ENCODE measurements at regions not wholly inside any gene's neighbourhood (a gene's known extent, or its start where the extent isn't known, plus 50 kb on each side); places are given as distances from the start of the nearest gene placed in this dataset.
A peak's percentile ranks its signal among the peaks of the same experiment; 100 is the strongest.

DNA sequence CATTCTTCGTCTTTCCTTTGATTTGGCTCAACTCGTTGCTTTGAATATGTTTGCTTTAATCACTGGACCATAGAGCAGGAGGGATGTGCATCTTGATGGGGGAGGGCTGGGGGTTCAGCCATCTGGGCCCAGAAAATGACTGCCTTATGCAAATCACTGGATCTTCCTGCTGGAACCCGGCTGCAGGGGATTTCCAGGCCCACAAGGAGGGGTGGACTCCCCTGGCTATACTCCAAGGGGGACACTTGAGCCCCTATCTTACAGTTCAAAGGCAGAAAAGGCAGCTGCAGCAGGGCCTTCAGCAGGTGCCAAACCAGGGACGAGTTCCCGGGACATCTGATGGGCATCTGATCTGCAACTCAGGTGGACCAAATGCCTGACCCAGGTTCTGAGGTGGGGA is 122.5 kb downstream of the DICER1 start:
- DNase-seq, result no peak

DNA sequence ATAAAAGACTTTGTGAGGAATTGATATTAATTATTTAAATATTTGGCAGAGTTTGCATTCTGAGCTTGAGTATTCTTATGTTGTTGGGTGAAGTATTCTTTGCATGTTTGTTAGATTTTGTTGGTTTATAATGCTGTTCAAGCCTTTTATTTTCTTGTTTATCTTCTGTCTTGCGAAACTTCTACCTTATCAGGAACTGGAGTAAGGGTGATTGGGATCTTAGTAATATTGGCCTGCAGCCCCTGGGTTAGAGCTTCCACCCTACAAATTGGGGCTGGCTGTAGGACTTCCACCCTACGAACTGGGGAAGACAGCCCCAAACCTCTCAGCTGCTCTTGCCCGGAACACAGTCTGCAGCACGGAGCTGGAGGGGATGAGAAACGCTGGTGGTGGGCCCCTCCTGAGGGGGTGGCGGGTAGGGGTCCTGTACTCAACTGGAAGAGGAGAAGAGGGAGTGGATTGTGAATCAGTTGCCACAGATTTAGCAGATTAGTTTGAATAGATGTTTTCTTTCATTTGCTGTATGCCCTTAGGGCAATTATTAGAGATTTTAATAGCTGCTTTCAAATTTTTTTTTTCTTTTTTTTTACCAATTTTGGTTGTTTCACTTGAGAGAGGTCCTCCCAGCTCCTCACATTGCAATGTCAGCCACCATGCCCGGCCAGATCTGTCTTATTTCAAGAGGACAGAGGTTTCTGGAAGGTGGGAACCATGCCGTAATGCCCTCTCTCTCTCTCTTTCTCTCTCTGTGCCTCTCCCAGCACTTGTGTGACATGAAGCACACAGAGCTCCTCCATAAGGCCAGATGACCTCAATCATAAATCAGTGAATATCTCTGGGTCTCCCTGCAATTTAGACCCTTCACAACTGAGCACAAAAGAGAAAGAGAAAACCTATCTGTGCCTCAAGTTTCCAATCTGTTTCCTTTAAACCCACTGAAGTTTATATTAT is 123.4 kb downstream of the DICER1 start:
- no peak for DNase-seq

DNA sequence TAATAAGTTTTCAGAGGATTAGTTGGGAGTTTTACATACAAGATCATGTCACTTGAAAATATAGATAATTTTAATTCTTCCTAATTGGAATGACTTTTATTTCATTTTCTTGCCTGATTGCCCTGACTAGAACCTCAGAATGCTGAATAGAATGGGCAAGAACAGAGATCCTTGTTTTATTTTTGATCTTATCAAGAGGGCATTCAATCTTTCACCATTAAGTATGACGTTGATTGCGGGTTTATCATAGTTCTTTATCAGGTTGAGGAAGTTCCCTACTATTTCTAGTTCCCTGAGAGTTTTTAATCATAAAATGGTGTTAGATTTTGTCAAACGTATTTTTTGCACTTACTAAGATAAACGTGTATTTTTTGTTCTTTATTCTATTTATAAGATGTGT is 124.3 kb downstream of the DICER1 start:
- DNase-seq, result no peak

DNA sequence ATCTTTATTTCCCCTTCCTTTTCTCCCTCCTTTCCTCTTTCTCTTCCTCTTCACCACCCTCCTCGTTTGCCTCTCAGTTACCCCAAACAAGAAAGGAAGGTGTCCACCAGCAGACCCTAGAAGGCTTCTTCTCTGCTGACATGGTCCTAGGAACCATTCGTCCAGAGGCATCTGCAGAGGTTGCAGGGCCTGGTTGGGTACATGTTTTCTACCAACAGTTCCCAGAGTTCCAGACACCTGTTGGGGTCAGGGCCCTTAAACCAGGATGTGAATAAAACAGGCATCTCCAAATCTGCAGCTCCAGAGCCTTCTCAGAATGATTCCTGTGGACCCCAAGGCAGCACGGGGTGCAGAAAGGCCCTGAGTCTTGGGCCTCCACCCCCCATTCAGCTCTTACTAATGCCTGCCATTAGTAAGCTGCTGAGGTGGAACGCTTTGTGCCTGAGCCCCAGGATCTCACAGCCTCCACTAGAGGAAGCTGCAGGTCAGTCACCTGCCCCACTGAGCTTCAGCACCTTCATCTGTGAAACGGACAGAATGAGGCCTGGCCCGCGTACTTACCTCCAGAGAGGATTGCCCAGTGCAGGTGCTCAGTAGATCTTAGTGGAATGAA is 130.4 kb downstream of the DICER1 start:
- no peak for DNase-seq

DNA sequence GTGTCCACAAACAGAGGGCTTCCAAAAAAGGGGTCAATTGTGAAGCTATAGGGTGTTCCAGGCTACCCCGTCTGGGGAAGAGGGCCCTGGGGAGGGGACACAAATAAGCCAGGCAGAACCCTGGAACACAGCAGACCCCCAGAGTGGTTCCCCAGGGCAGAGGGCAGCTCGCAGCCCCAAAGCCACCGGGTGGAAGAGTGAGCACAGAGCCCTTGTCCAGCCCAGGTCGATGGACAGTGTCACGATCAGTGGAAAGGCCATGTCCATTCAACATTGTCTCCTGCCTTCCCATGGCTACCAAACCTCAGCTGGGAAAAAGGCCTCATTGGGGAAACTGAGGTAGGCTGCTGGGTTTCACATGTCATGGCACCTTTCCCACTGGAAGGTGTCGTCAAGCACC is 131.4 kb downstream of the DICER1 start:
- DNase-seq, result no peak

DNA sequence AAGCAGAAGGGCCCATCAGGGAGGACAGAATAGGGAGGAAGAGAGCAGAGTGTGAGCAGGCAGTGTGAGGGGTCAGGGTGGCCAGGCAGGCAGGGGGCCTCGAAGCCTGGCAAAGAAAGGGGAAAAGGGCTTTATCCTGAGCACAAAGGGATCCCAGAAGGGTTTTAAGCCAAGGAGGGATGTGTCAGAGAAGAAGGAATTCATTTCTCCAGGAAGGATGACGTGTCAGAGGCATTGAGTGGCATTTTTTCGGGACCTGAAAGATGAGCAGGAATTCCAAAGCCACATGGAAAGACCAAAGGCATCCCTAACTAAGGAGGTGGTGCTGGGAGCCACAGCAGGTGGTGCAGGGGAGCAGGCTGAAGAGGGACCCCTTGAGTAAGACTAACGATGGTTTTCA is 132.1 kb downstream of the DICER1 start:
- DNase-seq, result no peak

DNA sequence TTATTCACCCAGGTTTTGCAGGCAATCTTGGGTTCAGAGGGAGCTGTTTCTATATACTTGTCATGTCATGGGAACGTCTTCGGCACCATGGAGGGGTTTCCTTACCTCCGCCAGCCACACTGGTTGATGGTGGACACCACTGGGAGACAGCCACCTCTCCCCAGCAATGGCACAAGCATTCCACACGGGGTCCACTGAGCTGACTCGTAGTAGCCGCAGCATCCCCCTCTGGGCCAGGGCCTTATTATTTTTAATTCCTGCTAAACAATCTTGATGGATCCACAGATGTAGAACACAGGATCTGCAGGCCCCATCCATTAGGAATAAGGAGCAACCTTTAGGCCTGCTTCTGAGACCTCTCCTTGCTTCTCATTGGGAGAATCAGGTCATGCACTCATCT is 132.9 kb downstream of the DICER1 start:
- DNase-seq, result no peak

DNA sequence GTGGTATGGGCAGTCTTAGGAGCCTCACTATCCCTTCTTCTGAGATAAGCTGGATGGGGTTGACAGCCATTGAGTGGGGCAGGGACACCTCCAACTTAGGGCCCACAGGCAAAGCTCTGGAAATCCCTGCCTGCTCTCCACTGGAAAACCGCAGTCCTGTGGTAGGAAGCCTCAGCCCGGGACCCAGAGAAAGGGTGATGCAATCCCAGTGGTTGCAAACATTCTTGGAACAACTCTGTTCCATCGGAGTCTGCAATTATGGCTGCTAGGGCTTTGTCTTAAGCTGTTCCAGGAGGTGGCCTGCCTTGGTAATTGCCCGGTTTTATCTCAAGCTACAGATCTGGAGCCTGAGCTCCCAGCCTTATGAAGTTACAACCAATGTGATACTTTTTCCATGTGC is 133.4 kb downstream of the DICER1 start:
- DNase-seq, result no peak

DNA sequence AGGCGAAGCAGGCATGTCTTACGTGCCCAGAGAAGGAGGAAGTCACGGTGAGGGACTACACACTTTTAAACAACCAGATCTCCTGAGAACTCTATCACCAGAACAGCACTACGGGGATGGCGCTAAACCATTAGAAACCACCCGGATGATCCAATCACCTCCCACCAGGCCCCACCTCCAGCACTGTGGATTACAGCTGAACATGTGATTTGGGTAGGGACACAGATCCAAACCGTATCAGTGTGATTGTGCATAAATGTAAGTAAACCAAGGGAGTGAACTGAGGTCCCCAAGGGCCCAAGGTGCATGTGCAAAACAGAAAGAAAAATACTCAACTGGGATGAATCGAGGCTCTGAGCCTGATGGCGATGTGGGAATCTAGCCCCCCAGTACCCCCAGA is 134.2 kb downstream of the DICER1 start:
- DNase-seq, result no peak

DNA sequence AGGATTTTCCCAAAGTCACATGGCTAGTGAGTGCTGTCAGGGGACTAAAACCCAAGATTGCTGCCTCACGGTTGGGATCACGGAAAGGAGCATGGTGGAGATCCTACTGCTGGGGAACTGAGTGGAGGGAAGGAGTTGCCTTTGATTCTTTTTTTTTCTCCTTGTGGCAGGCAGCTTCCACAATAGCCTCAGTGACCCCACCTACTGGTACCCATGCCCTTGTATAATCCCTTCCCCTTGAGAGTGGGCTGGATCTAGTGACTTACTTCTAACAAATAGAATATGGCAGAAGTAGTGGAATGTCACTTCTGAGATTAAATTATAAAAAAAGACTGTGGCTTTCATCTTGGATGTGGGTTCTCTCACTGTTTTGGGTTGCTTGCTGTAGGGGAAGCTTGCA is 135.7 kb downstream of the DICER1 start:
- DNase-seq, result no peak

DNA sequence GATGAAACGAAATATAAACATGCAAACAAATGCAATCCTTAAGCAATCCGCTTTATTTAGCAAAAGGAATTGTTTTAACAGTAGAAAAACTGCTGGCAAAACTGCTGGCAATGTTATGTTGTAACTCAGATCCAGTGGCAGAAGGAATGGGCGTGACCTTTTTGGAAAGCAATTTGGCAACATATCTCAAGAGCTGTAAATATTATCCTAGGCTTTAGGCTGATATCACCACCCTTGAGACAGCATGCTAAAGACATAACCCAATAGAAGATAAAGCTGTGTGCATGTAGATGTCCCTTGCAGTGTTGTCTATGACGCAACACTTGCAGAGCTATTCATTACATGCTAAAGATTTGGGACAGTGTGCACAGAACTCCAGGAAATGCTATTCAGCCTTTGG is 138.5 kb downstream of the DICER1 start:
- no peak for DNase-seq

DNA sequence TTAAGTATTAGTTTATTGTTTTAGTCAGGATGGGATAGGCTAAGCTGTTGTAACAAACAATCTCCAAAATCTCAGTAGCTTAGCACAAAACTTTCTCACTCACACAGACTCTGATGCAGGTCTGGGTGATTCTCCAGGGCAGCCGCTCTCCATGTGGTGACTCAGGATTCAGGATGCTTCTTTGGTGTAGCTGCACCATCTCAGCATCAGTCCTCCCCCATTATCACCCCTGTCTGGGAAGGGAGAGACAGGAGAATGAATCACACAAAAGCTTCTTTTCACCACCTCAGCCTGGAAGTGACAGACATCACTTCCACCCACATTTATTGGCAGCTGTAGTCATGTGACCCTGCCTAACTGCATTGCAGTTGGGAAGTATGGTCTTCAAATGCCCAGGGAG is 142.3 kb downstream of the DICER1 start:
- DNase-seq, result no peak

DNA sequence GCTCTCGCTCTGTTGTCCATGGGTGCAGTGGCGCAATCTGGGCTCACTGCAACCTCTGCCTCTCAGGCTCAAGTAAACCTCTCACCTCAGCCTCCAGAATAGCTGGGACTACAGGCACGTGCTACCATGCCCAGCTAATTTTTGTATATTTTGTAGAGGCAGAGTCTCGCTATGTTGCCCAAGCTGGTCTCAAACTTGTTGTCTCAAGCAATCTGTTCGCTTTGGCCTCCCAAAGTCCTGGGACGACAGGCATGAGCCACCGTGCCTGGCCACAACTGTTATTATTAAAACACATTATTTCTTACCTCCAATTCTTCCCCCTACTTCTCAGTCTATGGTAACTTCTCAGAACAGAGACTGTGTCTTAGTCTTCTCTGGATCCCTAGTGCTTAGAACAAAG is 143.3 kb downstream of the DICER1 start:
- DNase-seq, result no peak

DNA sequence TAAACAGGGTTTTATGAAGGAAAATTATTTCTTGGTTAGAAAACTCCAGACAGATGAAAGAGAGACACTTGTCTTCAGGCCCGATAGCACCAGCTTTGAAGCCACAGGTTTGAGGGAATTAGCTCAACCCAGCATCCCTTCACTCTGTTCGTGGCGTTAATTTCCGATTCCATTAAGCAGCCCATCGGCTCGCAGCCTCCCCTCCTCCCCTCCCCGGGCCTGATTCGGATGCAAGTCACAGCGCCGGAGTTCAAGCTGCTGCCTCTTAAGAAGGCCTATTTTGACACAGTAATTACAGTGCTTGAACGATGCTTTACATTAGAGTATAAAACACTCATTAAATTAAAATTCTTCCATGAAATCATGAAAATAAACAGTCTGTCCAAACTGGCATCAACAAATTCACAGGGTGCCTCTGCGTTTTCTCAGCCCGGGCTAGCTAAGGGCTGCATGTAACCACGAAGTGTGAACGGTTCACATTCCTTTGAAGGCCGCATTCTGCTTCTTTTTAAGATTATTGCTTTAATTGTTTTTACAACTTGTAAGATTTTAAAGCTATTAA is 145.8 kb downstream of the DICER1 start:
- DNase-seq, result no peak

DNA sequence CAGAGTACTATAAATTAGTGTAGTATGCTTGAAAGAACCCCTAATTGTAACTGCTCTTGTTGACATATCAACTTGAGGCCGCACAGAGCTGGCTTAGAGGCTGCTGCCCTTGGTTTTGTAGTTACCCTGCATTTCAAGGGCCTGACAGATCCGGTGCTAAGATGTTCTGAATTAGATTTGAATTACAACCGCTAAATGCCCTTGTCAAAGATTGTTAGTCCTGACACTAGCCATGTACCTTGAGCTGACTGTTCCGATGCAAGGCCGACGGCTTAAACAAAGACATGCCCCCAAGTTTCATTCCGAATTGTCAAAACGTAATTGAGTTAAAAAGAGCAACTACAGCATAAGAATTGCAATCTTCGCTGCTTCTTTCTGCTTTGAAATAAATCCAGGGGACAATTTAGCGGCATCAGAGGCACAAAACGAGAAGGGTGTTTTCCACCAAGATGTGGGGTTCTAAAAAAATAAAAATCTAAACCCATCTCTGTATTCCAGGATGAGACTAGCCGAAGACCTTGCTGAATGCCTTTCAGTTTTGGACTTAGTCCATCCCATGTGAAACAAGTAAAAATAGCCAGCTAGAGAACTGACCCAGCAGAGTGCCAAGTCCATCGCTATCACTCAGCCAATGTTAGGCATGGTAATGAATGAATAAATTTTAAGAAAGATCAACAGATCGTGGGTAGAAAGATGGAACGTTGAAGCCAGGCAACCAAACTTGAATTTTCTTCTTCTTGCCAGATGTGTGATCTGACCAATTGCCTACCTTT is 148.7 kb downstream of the DICER1 start:
- no peak for DNase-seq

DNA sequence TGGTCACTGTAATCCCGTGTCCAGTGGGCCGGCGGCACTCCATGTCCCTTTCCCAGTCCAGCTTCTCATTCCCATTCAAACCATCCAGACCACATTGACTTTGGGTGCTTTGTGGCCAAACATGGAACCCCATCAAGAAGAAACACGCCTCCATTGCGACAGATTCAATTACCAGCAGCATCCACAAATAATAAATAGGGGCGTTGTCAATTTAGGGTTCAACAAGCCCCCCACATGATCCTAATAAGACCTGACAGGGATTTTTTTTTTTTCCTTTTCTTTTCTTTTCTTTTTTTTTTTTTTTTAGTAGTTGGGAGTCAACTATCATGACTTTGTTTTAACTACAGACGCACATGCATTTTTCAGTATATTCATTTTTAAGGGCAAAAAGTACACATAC is 149.4 kb downstream of the DICER1 start:
- no peak for DNase-seq

DNA sequence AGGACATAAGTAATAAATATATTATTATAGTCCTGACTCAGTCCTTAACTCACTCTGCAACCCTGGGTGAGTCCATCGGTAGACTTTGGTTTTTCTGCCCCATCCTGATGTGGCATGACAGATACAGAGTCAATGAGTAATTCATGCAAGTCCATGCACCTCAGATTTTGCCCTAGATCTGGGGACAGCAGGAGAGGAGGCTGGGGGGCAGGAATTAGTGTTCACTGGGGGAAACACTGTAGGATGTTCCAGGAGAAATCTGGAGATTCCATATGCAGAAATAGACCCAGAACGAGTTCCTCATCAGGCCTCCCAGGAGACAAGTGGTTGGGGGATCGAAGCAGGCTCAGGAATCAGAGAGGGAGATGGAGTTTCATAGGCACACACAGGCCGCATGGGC is 150.8 kb downstream of the DICER1 start:
- DNase-seq, result no peak

DNA sequence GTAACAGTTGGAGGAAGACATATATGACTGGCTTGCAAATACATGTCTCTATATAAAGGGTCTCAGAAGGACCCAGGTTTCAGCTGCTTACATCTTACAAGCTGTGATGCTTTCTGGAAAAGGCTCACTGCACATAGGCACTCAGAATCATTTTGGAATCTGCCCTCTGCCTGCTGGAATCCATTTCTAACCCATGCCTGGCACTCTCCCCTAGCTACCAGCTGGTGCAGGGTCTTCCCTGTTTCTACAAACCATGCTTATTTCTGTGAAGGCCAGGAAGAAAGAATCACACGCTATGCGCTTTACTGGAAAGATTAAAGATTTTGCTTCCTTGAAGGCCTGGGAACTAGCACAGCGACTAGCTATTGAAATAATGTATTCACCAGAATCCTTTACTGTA is 151.3 kb downstream of the DICER1 start:
- DNase-seq, result no peak

DNA sequence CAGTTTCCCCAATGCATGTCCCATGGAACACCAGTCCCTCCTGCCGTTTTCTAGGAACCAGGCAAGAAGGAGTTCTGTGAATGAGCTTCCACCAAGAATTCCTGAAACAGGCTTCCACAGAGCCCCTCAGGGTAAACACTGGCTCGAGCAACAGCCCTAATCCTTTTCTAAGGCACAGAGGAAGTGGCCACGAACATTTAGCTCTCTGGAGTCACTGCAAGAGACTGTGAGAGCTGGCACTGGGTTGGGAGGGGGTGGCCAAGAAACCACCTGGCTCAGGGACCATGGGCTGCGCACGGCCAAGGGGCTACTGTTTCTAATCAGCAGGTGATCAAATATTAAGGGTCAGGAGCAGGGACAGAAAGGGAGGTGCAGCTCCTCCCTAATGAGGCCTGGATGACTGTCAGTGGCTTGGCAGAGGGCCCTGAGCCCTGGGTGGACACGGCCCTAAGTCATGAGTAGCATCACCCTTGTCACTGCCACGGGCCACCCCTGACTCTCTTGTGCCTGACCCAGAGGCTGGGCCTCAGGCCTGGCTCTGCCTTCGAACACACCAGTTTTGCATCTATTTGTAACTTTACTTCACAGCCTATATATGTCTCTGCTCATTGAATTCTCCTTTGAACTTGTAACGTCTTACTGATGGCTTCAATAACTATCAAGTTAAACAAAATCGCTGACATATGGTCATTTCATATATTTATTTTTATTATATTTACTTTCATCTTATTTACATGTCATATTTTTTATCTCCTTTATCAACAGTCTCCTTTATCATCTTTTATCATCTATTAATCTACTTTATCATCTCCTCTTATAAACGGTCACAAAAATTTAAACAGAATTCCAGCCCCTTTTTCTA is 154.0 kb downstream of the DICER1 start:
- DNase-seq, result no peak

DNA sequence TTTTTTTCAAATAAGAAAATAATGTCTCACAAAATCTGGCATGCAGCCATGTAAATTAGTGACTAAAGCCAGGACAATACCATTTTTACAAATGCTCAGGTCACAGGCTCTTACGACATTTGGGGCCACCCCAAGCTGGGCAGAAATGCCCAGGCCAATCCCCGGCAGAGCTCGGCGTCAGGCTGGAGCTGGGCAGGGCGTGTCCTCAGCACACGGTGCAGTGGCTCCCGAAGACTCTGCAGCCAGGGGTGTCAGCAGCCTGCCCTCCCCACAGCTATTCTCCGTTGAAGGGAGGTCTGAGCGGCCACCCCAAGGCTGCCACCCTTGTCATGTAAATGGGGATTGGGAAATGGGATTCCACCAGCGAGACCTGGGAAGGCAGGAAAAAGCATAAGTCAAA is 158.6 kb downstream of the DICER1 start:
- DNase-seq, result peak; percentile 4

DNA sequence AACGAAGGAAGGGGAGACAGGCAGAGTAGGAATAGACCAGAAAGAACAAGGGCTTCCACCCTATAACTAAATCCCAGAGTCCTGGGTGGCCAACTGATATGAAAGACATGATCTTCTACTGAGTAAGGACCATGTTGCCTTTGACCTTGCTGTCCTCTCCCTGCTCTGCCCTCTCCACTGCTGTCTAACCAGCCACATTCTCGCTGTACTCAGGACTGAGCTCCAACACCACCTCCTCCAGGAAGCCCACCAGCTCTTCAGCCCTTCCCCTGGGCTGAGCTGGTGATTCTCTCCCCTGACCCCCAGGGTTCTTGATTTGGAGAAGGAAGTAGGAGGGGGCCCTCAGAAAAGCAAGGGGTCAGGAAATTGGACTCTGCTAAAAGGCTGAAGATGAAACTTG is 159.2 kb downstream of the DICER1 start:
- DNase-seq, result peak; percentile 7

DNA sequence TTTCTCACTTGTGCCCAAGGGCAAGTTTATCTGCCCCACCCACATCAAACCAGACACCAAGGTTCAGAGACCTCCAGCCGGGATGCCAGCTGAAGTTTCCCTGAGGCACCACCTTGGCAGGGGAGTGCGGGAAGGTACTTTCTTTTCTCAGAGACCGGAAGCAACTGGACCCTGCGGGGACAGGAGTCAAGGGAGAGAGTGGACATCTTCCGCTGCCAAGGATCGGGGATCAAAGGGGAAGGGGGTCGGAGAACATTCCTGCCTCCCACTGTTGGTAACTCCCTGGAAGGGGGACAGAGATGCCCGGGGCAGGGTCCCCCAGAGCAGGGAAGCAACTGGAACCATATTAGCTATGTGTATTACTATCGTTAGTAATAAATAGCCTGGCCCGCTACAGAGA is 161.8 kb downstream of the DICER1 start:
- no peak for DNase-seq

DNA sequence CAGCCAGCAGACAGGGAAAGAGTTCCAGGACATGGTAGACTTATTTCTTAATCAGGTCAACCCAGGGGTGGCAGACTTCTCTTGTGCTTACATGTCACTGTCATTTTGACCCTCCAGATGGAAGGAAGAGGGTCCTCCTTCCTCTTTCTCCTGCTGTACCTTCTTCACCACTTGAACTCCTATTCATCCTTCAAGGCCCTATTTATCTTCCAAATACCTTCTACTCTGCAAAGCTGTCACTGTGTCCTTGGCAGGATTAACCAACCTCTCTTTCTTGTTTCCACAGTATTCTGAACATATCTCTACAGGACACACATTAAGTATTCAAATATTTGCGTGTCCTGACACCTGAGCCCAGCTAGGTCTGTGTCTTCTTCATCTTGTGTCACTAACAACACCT is 163.1 kb downstream of the DICER1 start:
- DNase-seq, result no peak
